ENCODE measurements at regions not wholly inside any gene's neighbourhood (a gene's known extent, or its start where the extent isn't known, plus 50 kb on each side); places are given as distances from the start of the nearest gene placed in this dataset.

DNA sequence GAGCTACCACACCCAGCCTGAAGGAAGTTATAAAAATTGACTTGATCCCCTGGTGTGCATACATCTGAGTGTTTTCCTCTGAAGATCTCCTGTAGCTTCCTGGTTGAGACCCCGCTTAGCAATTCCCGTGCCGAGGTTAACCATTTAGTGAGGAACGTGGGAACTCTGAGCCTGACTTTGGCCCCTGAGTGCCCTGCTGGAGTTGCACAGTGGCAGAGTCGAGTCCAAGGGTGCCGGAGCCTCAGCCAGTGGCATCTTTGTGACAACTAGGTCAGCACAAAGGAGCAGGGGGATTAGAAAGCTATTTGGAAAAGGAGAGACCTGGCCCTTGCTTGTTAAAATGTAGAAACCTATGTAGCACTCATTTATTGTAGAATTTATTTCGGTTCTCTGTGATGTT is 561.2 kb upstream of the SALL3 start:
- TF ChIP-seq SNAI2 (CRISPR knock-in tag; IDR thresholded peaks at IDR 0.05), result no peak
- TF ChIP-seq, protein P1, sequence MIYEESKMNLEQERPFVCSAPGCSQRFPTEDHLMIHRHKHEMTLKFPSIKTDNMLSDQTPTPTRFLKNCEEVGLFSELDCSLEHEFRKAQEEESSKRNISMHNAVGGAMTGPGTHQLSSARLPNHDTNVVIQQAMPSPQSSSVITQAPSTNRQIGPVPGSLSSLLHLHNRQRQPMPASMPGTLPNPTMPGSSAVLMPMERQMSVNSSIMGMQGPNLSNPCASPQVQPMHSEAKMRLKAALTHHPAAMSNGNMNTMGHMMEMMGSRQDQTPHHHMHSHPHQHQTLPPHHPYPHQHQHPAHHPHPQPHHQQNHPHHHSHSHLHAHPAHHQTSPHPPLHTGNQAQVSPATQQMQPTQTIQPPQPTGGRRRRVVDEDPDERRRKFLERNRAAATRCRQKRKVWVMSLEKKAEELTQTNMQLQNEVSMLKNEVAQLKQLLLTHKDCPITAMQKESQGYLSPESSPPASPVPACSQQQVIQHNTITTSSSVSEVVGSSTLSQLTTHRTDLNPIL (CRISPR knock-in tag; IDR thresholded peaks at IDR 0.05; ENCODE audit: low read depth), result no peak
